MCF 10A (cell line): ENCODE measurements at regions not wholly inside any gene's neighbourhood (a gene's known extent, or its start where the extent isn't known, plus 50 kb on each side); places are given as distances from the start of the nearest gene placed in this dataset.
A peak's percentile ranks its signal among the peaks of the same experiment; 100 is the strongest.

Source experiments
- BruUV-seq: library from RNA; stranded (reverse); fragments of 400-500 nt; replicated peaks from 2 replicates; lab custom pipeline; 2021; lab: Mats Ljungman, UMichigan
- CTCF ChIA-PET: fragments of 300-600 bp; sonication (Branson Sonifier 250); formaldehyde crosslinking; extraction: SDS; loops from one replicate; lab custom pipeline; 2021; ENCODE audit warnings: antibody characterized with exemption, inconsistent platforms; lab: Yijun Ruan, JAX
- POLR2A ChIA-PET: fragments of 300-600, 350-650 bp; sonication (Branson Sonifier 250); formaldehyde crosslinking; extraction: SDS; loops from one replicate; lab custom pipeline; 2020; ENCODE audit warnings: antibody characterized with exemption, inconsistent platforms; lab: Yijun Ruan, JAX
- DNase-seq: peaks from one replicate; pipeline ENCODE4 v3.0.0-alpha.2; 2018; ENCODE audit not compliant: unreplicated experiment
- H3K27ac Mint-ChIP-seq: one replicate; pipeline ENCODE4 v1.8.0; 2022; ENCODE audit warnings: mild to moderate bottlenecking, low read depth, mixed read lengths; ENCODE audit not compliant: unreplicated experiment
- H3K27me3 Mint-ChIP-seq: one replicate; pipeline ENCODE4 v1.8.0; 2022; ENCODE audit warnings: mixed read lengths; ENCODE audit not compliant: insufficient read depth, unreplicated experiment
- H3K36me3 Mint-ChIP-seq: one replicate; pipeline ENCODE4 v1.8.0; 2022; ENCODE audit warnings: mild to moderate bottlenecking, moderate library complexity, mixed read lengths; ENCODE audit not compliant: insufficient read depth, unreplicated experiment
- H3K4me1 Mint-ChIP-seq: one replicate; pipeline ENCODE4 v1.8.0; 2022; ENCODE audit warnings: mixed read lengths; ENCODE audit not compliant: insufficient read depth, unreplicated experiment
- H3K4me3 Mint-ChIP-seq: one replicate; pipeline ENCODE4 v1.8.0; 2022; ENCODE audit warnings: mild to moderate bottlenecking, moderate library complexity, mixed read lengths; ENCODE audit not compliant: unreplicated experiment
- H3K9me3 Mint-ChIP-seq: one replicate; pipeline ENCODE4 v1.8.0; 2022; ENCODE audit warnings: mixed read lengths; ENCODE audit not compliant: unreplicated experiment
- intact Hi-C: fragments of 100-400 bp; cut with micrococcal nuclease; formaldehyde crosslinking; loops from 2 replicates; pipeline ENCODE4 v1.14.1; 2022
- TF ChIP-seq, protein P1 (sequence below): fragments of 200-600 bp; IDR thresholded peaks from one replicate; pipeline ENCODE4 v1.8.0; 2022; ENCODE audit warnings: antibody characterized with exemption, mild to moderate bottlenecking; ENCODE audit not compliant: unreplicated experiment

DNA sequence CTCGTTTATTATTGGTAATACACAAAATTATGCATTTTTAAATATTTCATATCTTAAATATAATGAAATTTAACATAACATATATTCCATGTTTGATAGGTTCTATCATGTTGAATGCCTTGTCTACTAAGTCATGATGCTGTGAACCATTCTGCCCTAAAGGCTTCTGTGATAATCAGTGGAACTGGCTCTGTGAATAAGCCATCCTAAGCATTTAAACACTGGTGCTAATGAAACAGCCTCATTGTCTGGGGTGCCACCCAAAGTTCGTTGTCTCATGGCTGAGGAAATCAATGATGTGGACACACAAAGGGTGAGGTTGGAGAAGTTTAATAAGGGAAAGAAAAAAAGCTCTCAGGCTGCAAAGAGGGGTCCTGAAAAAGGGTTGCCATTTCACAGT lies 264.7 kb upstream of the ZRANB2 start:
- POLR2A ChIA-PET: no interaction called here
- BruUV-seq: no TSS peak
- Mint-ChIP-seq H3K4me3 (no peak overlapping the region), H3K4me1 (no peaks in the 10 kb centered on the region), H3K27ac (no peak overlapping the region), H3K36me3 (no peaks in the 10 kb centered on the region), H3K27me3 (no peaks in the 10 kb centered on the region), H3K9me3 (peaks cover 9% of the 10 kb centered on the region)
- intact Hi-C loops: no loop called here
- CTCF ChIA-PET: no interaction called here
- no peak for DNase-seq
- TF ChIP-seq, protein P1, sequence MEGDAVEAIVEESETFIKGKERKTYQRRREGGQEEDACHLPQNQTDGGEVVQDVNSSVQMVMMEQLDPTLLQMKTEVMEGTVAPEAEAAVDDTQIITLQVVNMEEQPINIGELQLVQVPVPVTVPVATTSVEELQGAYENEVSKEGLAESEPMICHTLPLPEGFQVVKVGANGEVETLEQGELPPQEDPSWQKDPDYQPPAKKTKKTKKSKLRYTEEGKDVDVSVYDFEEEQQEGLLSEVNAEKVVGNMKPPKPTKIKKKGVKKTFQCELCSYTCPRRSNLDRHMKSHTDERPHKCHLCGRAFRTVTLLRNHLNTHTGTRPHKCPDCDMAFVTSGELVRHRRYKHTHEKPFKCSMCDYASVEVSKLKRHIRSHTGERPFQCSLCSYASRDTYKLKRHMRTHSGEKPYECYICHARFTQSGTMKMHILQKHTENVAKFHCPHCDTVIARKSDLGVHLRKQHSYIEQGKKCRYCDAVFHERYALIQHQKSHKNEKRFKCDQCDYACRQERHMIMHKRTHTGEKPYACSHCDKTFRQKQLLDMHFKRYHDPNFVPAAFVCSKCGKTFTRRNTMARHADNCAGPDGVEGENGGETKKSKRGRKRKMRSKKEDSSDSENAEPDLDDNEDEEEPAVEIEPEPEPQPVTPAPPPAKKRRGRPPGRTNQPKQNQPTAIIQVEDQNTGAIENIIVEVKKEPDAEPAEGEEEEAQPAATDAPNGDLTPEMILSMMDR: no peak

DNA sequence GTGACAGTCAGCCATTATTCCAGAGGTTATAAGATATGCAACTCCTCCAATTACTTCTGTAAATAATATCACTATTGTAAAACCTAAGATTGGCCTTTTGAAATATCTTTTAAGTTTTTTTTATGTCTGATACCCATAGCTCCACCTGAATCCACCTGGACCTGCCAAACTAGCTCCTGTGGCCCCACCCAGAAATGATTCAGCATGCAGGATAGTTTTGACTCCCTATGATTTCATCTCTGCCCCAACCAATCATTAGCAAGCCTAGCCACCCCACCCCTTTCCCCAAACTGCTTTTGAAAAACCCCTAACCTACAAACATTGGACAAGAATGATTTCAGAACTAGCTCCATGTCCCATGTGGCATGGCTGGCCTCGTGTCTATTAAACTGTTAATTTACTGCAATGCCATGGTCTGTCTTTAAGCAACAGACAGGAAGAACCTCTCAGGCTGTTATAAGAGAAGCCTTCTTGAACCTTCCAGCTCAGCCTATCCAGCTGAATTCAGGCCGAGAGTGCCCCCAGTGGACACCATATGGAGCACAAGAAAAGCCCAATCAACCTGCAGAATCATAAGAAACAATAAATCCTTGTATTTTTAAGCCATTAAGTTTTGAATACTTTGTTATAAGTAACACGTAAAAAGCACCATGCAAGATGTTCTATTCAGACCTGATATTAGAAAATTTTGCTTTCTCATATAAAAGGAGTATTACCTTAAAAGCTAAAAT lies 263.0 kb upstream of the ZRANB2 start:
- H3K9me3 Mint-ChIP-seq: peaks cover 20% of the 10 kb centered on the region
- ChIA-PET POLR2A (interaction anchor here (0.9 to 1.1 kb wide), 2 partner anchors 14 to 37 kb away, joined by 3 read pairs; no protein-coding TSS in a partner anchor), CTCF (interaction anchor here (1.4 kb wide), 1 partner anchor 146 kb away, joined by 4 read pairs; no protein-coding TSS in a partner anchor)
- no peaks in the 10 kb centered on the region for H3K4me1 Mint-ChIP-seq
- no peak overlapping the region for H3K27ac Mint-ChIP-seq
- no TSS peak for BruUV-seq
- TF ChIP-seq, protein P1: no peak
- H3K36me3 Mint-ChIP-seq: no peaks in the 10 kb centered on the region
- no peaks in the 10 kb centered on the region for H3K27me3 Mint-ChIP-seq
- H3K4me3 Mint-ChIP-seq: no peak overlapping the region
- intact Hi-C loops: no loop called here
- no peak for DNase-seq

DNA sequence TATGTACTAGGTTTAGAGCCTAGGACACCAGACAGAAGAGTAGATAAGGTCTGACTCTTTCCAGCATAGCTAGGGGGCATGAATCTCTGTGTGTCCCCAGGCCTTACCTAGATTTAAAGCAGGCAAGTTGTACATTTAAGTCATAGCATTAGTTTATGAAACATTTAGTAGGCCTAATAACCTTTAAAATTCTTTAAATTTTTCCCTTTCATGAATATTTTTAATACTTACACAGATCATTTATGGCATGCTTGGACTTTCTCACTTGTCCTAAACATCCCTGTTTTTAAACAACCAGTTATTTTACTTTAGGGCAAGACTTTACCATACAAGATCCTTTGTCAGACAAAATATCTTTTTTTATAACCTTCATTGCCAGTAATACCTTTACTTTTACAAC lies 258.4 kb upstream of the ZRANB2 start:
- Mint-ChIP-seq H3K27me3 (no peaks in the 10 kb centered on the region), H3K4me1 (no peaks in the 10 kb centered on the region), H3K4me3 (no peak overlapping the region), H3K27ac (no peak overlapping the region), H3K36me3 (no peaks in the 10 kb centered on the region), H3K9me3 (peaks cover 22% of the 10 kb centered on the region)
- TF ChIP-seq, protein P1: no peak
- CTCF ChIA-PET: interaction anchor here (1.1 kb wide), 1 partner anchor 143 kb away, joined by 3 read pairs; no protein-coding TSS in a partner anchor
- no TSS peak for BruUV-seq
- POLR2A ChIA-PET: no interaction called here
- DNase-seq: peak; percentile 31
- intact Hi-C loops: no loop called here

DNA sequence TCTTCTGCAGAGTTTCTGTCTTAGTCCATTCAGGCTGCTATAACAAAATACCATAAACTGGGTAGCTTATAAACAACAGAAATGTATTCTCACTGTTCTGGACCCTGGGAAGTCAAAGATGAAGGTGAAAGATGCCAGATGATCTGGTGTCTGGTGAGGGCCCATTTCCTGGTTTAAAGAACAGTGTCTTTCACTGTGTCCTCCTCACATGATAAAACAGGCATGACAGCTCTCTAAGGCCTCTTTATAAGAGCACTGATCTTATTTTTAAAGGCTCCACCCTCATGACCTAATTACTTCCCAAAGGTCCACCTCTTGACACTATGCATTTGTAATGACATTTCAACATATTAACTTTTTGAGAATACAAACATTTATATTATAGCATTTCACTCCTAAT lies 250.2 kb upstream of the ZRANB2 start:
- H3K9me3 Mint-ChIP-seq: peaks cover 13% of the 10 kb centered on the region
- H3K4me3 Mint-ChIP-seq: no peak overlapping the region
- no peak for DNase-seq
- CTCF ChIA-PET: interaction anchor here (0.7 kb wide), 1 partner anchor 265 kb away, joined by 5 read pairs; no protein-coding TSS in a partner anchor
- H3K36me3 Mint-ChIP-seq: no peaks in the 10 kb centered on the region
- no peaks in the 10 kb centered on the region for H3K27me3 Mint-ChIP-seq
- TF ChIP-seq, protein P1: no peak
- intact Hi-C loops: no loop called here
- POLR2A ChIA-PET: no interaction called here
- no TSS peak for BruUV-seq
- no peaks in the 10 kb centered on the region for H3K4me1 Mint-ChIP-seq
- H3K27ac Mint-ChIP-seq: no peak overlapping the region
